ENCODE measurements at regions not wholly inside any gene's neighbourhood (a gene's known extent, or its start where the extent isn't known, plus 50 kb on each side); places are given as distances from the start of the nearest gene placed in this dataset.

DNA sequence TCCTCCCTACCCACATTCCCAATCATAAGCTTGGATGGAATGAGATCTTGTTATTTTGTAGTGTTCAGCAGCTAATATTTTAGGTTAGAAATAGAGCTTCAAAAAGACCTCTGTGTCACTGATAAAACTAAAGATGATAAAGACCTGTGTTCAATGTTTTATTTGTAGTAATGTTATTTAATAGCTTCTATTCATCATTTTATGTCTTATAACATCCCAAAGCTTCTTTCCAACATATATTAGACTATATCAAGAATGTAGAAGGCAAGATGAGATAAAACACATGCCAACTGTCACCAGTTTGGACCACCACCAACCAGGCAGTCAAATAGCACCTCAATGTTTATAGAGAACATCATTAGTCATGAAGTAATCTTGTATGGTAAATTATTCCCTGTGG is 409.5 kb upstream of the ITGA1 start:
- H3K4me3 ChIP-seq (ENCODE audit: low read depth, low read length) = no peak overlapping the region
- TF ChIP-seq, protein P1, sequence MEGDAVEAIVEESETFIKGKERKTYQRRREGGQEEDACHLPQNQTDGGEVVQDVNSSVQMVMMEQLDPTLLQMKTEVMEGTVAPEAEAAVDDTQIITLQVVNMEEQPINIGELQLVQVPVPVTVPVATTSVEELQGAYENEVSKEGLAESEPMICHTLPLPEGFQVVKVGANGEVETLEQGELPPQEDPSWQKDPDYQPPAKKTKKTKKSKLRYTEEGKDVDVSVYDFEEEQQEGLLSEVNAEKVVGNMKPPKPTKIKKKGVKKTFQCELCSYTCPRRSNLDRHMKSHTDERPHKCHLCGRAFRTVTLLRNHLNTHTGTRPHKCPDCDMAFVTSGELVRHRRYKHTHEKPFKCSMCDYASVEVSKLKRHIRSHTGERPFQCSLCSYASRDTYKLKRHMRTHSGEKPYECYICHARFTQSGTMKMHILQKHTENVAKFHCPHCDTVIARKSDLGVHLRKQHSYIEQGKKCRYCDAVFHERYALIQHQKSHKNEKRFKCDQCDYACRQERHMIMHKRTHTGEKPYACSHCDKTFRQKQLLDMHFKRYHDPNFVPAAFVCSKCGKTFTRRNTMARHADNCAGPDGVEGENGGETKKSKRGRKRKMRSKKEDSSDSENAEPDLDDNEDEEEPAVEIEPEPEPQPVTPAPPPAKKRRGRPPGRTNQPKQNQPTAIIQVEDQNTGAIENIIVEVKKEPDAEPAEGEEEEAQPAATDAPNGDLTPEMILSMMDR (IDR thresholded peaks at IDR 0.05; ENCODE audit: insufficient read depth, low read depth, low read length) = no peak
- no peak for DNase-seq (ENCODE audit: low read depth)

- H3K4me3 ChIP-seq (ENCODE audit: low read depth, low read length) = no peak overlapping the region
- TF ChIP-seq, protein P1 (IDR thresholded peaks at IDR 0.05; ENCODE audit: insufficient read depth, low read depth, low read length) = no peak
- DNase-seq (ENCODE audit: low read depth) = no peak
These were observed 399.4 kb upstream of the ITGA1 start for GRCh38 chr5:52388349-52388748.

DNA sequence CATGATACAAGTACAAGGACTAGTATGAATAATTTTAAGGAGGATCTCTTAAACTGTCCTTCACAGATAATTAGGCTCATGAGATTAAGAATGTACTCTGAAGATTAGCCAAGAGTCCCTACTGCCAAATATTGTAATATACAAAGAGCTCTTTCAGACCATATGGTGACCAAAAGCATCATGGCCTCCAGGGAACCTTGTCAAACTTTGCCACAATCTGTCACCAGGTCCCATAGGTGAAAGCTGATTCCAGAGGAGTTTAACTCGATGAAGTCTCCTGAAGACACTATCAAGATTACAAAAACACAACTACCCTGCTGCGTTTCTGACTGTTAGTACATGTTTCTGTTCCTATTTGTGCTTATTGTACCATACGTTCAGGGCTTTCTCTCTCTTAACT is 395.4 kb upstream of the ITGA1 start:
- no peak overlapping the region for H3K4me3 ChIP-seq (ENCODE audit: low read depth, low read length)
- no peak for DNase-seq (ENCODE audit: low read depth)
- TF ChIP-seq, protein P1 (IDR thresholded peaks at IDR 0.05; ENCODE audit: insufficient read depth, low read depth, low read length) = no peak

DNA sequence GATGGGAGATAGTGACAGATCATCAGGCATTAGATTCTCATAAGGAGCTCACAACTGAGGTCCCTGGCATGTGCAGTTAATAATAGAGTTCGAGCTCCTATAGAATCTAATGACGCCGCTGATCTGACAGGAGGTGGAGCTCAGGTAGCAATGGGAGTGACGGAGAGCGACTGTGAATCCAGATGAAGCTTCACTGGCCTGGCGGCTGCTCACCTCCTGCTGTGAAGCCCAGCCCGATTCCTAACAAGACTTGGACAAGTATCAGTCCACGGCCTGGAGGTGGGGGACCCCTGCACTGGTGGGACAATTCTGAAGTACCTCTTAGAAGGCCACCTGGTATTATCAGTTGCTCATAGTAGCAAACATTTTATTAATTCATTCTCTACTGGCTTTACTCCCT is 377.9 kb upstream of the ITGA1 start:
- H3K4me3 ChIP-seq (ENCODE audit: low read depth, low read length) = no peak overlapping the region
- TF ChIP-seq, protein P1 (IDR thresholded peaks at IDR 0.05; ENCODE audit: insufficient read depth, low read depth, low read length) = no peak
- no peak for DNase-seq (ENCODE audit: low read depth)

- H3K4me3 ChIP-seq (ENCODE audit: low read depth, low read length) = no peak overlapping the region
- no peak for DNase-seq (ENCODE audit: low read depth)
- TF ChIP-seq, protein P1 (IDR thresholded peaks at IDR 0.05; ENCODE audit: insufficient read depth, low read depth, low read length) = no peak
These were observed 368.4 kb upstream of the ITGA1 start for GRCh38 chr5:52419357-52419756.

DNA sequence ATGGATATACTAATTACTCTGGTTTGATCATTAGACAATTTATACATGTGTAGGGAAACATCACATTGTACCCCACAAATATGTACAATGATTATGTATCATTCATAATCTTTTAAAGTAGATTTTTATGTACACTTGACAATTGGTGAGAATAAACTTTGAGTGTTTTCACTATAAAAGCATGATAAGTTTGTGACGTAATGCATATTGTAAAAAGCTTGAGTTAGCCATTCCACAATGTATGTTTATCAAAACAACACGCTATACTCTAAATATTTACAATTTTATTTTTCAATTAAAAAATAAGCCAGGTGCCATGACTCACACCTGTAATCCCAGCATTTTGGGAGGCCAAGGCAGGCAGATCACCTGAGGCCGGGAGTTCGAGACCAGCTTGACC is 360.1 kb upstream of the ITGA1 start:
- DNase-seq (ENCODE audit: low read depth) = no peak
- TF ChIP-seq, protein P1 (IDR thresholded peaks at IDR 0.05; ENCODE audit: insufficient read depth, low read depth, low read length) = no peak

GRCh38 chr5:52428977-52429489 is 358.7 kb upstream of the ITGA1 start:
- TF ChIP-seq, protein P1 (IDR thresholded peaks at IDR 0.05; ENCODE audit: insufficient read depth, low read depth, low read length) = no peak
- DNase-seq (ENCODE audit: low read depth) = no peak
- no peak overlapping the region for H3K4me3 ChIP-seq (ENCODE audit: low read depth, low read length)

More for the DNA sequence above, 360.1 kb upstream of the ITGA1 start:
- H3K4me3 ChIP-seq (ENCODE audit: low read depth, low read length) = no peak overlapping the region
